ENCODE measurements at regions not wholly inside any gene's neighbourhood (a gene's known extent, or its start where the extent isn't known, plus 50 kb on each side); places are given as distances from the start of the nearest gene placed in this dataset.

- Histone ChIP-seq H3K9me3 (ENCODE audit: control insufficient read depth, insufficient read depth, low read length) (peaks cover 5% of the 10 kb centered on the region; the same call in 1 of the 2 replicates), H3K27me3 (ENCODE audit: control insufficient read depth, low read length) (no peaks in the 10 kb centered on the region), H3K79me2 (ENCODE audit: control insufficient read depth, low read length) (no peaks in the 10 kb centered on the region), H3K4me3 (ENCODE audit: low read length) (no peak overlapping the region), H3F3A (ENCODE audit: control insufficient read depth, insufficient read depth) (no peaks in the 10 kb centered on the region), H3K36me3 (ENCODE audit: control insufficient read depth, low read length) (no peaks in the 10 kb centered on the region), H3K4me1 (ENCODE audit: control insufficient read depth, low read length) (no peaks in the 10 kb centered on the region), H3K4me2 (ENCODE audit: low read length) (no peak overlapping the region), H3K9me2 (replicated peaks; ENCODE audit: control insufficient read depth, low read length) (no peaks in the 10 kb centered on the region), H3K27ac (ENCODE audit: low read depth, low read length) (no peak overlapping the region), H4K20me1 (ENCODE audit: control insufficient read depth, insufficient read depth, low read depth, low read length) (no peaks in the 10 kb centered on the region)
- TF ChIP-seq EZH2phosphoT487 (IDR thresholded peaks at IDR 0.05; ENCODE audit: borderline replicate concordance, low read length) (no peak), CTCF (IDR thresholded peaks at IDR 0.05; ENCODE audit: low read depth, low read length, poor library complexity, severe bottlenecking) (no peak)
Observed at GRCh38 chr7:109984729-109985128, 1106.2 kb upstream of the LRRN3 start.

- Histone ChIP-seq H4K20me1 (ENCODE audit: control insufficient read depth, insufficient read depth, low read depth, low read length) (no peaks in the 10 kb centered on the region), H3K4me3 (ENCODE audit: low read length) (no peak overlapping the region)
Observed at GRCh38 chr7:109986701-109987100, 1104.2 kb upstream of the LRRN3 start.

GRCh38 chr7:109996411-109996810 is 1094.5 kb upstream of the LRRN3 start:
- H3K4me1 ChIP-seq (ENCODE audit: control insufficient read depth, low read length): no peaks in the 10 kb centered on the region
- TF ChIP-seq CTCF (IDR thresholded peaks at IDR 0.05; ENCODE audit: low read depth, low read length, poor library complexity, severe bottlenecking) (no peak), EZH2phosphoT487 (IDR thresholded peaks at IDR 0.05; ENCODE audit: borderline replicate concordance, low read length) (no peak)
- no peaks in the 10 kb centered on the region for H3K36me3 ChIP-seq (ENCODE audit: control insufficient read depth, low read length)
- H3K9me3 ChIP-seq (ENCODE audit: control insufficient read depth, insufficient read depth, low read length): no peaks in the 10 kb centered on the region
- no peaks in the 10 kb centered on the region for H4K20me1 ChIP-seq (ENCODE audit: control insufficient read depth, insufficient read depth, low read depth, low read length)
- no peaks in the 10 kb centered on the region for H3K79me2 ChIP-seq (ENCODE audit: control insufficient read depth, low read length)
- no peak overlapping the region for H3K4me3 ChIP-seq (ENCODE audit: low read length)
- no peak overlapping the region for H3K27ac ChIP-seq (ENCODE audit: low read depth, low read length)
- no peaks in the 10 kb centered on the region for H3K9me2 ChIP-seq (replicated peaks; ENCODE audit: control insufficient read depth, low read length)
- no peak overlapping the region for H3K4me2 ChIP-seq (ENCODE audit: low read length)
- H3K27me3 ChIP-seq (ENCODE audit: control insufficient read depth, low read length): no peaks in the 10 kb centered on the region
- H3F3A ChIP-seq (ENCODE audit: control insufficient read depth, insufficient read depth): no peaks in the 10 kb centered on the region

More at GRCh38 chr7:109986701-109987100, 1104.2 kb upstream of the LRRN3 start:
- TF ChIP-seq EZH2phosphoT487 (IDR thresholded peaks at IDR 0.05; ENCODE audit: borderline replicate concordance, low read length): no peak
- no peak for TF ChIP-seq CTCF (IDR thresholded peaks at IDR 0.05; ENCODE audit: low read depth, low read length, poor library complexity, severe bottlenecking)
- Histone ChIP-seq H3K79me2 (ENCODE audit: control insufficient read depth, low read length) (no peaks in the 10 kb centered on the region), H3K4me1 (ENCODE audit: control insufficient read depth, low read length) (no peaks in the 10 kb centered on the region), H3F3A (ENCODE audit: control insufficient read depth, insufficient read depth) (no peaks in the 10 kb centered on the region), H3K27ac (ENCODE audit: low read depth, low read length) (no peak overlapping the region), H3K4me2 (ENCODE audit: low read length) (no peak overlapping the region), H3K27me3 (ENCODE audit: control insufficient read depth, low read length) (no peaks in the 10 kb centered on the region), H3K9me2 (replicated peaks; ENCODE audit: control insufficient read depth, low read length) (no peaks in the 10 kb centered on the region), H3K36me3 (ENCODE audit: control insufficient read depth, low read length) (no peaks in the 10 kb centered on the region), H3K9me3 (ENCODE audit: control insufficient read depth, insufficient read depth, low read length) (peaks cover 5% of the 10 kb centered on the region; the same call in 1 of the 2 replicates)
